CD8-positive, alpha-beta memory T cell (primary cell): ENCODE measurements at regions not wholly inside any gene's neighbourhood (a gene's known extent, or its start where the extent isn't known, plus 50 kb on each side); places are given as distances from the start of the nearest gene placed in this dataset.
"Not testable (repeated sequence)": the region's sequence is repeated elsewhere in the genome, so short reads cannot be mapped to it uniquely, and the experiment has no call there.

Experiments
- CTCF ChIA-PET: fragments of 350-600 bp; sonication (Branson Sonifier 250); formaldehyde crosslinking; loops from one replicate; lab custom pipeline; 2021; ENCODE audit warnings: antibody characterized with exemption; lab: Charles Lee
- POLR2A ChIA-PET: fragments of 350-600 bp; sonication (Branson Sonifier 250); formaldehyde crosslinking; loops from one replicate; lab custom pipeline; 2021; ENCODE audit warnings: antibody characterized with exemption; lab: Charles Lee
- DNase-seq, 5 donors: peaks; one replicate each; pipeline versions ENCODE4 v3.0.0 to v3.0.0-alpha.2; 2020 to 2022; ENCODE audit warnings: mixed read lengths in 1 of 5
- H3K27ac ChIP-seq: one replicate; pipeline ENCODE4 v1.7.0; 2013; ENCODE audit warnings: low read depth, mild to moderate bottlenecking, low read length, moderate library complexity
- H3K27me3 ChIP-seq: 2 replicates; pipeline ENCODE4 v1.7.0; 2013; ENCODE audit warnings: low read length, mild to moderate bottlenecking; ENCODE audit not compliant: insufficient read depth, poor library complexity, severe bottlenecking
- H3K36me3 ChIP-seq: 2 replicates; pipeline ENCODE4 v1.7.0; 2013; ENCODE audit warnings: mild to moderate bottlenecking, low read length, moderate library complexity; ENCODE audit not compliant: insufficient read depth
- H3K4me1 ChIP-seq: 2 replicates; pipeline ENCODE4 v1.7.0; 2013; ENCODE audit warnings: mild to moderate bottlenecking, low read length, moderate library complexity; ENCODE audit not compliant: insufficient read depth
- H3K4me3 ChIP-seq: 2 replicates; pipeline ENCODE4 v1.7.0; 2013; ENCODE audit warnings: mild to moderate bottlenecking, low read length
- H3K9me3 ChIP-seq: 2 replicates; pipeline ENCODE4 v1.7.0; 2013; ENCODE audit warnings: mild to moderate bottlenecking, low read length
- H3K27ac Mint-ChIP-seq, 8 donors: one replicate each; pipeline ENCODE4 v1.8.0; 2020 to 2021; ENCODE audit warnings: mixed read lengths in 8 of 8, mild to moderate bottlenecking in 6 of 8, inconsistent platforms in 3 of 8, moderate library complexity in 3 of 8
- H3K27me3 Mint-ChIP-seq, 2 donors: one replicate each; pipeline ENCODE4 v1.8.0; 2020 to 2021; ENCODE audit warnings: mixed read lengths in 2 of 2, mild to moderate bottlenecking in 1 of 2, moderate library complexity in 1 of 2
- H3K36me3 Mint-ChIP-seq, 3 donors: one replicate each; pipeline ENCODE4 v1.8.0; 2020 to 2021; ENCODE audit warnings: mixed read lengths in 3 of 3, inconsistent platforms in 1 of 3, mild to moderate bottlenecking in 1 of 3
- H3K4me1 Mint-ChIP-seq, 3 donors: one replicate each; pipeline ENCODE4 v1.8.0; 2020 to 2021; ENCODE audit warnings: mixed read lengths in 3 of 3, inconsistent platforms in 1 of 3, mild to moderate bottlenecking in 1 of 3
- H3K4me3 Mint-ChIP-seq, 7 donors: one replicate each; pipeline ENCODE4 v1.8.0; 2020 to 2021; ENCODE audit warnings: mixed read lengths in 7 of 7, mild to moderate bottlenecking in 6 of 7, moderate library complexity in 4 of 7, inconsistent platforms in 2 of 7
- H3K9me3 Mint-ChIP-seq, 5 donors: one replicate each; pipeline ENCODE4 v1.8.0; 2020 to 2022; ENCODE audit warnings: mixed read lengths in 5 of 5, mild to moderate bottlenecking in 3 of 5, moderate library complexity in 2 of 5, inconsistent platforms in 1 of 5

- Mint-ChIP-seq H3K36me3 (no peaks in the 10 kb centered on the region), H3K4me3 (no peak overlapping the region), H3K27me3 (no peaks in the 10 kb centered on the region), H3K9me3 (peaks cover 2 to 23% (median 3%) of the 10 kb centered on the region in 5 donors), H3K27ac (no peak overlapping the region), H3K4me1 (no peaks in the 10 kb centered on the region)
- no peaks in the 10 kb centered on the region for H3K9me3 ChIP-seq
- H3K36me3 ChIP-seq = no peaks in the 10 kb centered on the region
- no peak for DNase-seq
- H3K4me1 ChIP-seq = no peaks in the 10 kb centered on the region
- H3K4me3 ChIP-seq = no peak overlapping the region
- H3K27ac ChIP-seq = no peak overlapping the region
- H3K27me3 ChIP-seq = no peaks in the 10 kb centered on the region
- POLR2A ChIA-PET = no interaction called here
- CTCF ChIA-PET = no interaction called here
Measured at GRCh38 chr5:164234321-164234720, 728.9 kb downstream of the MAT2B start.

GRCh38 chr5:164235300-164235891 lies 730.0 kb downstream of the MAT2B start:
- no peaks in the 10 kb centered on the region for H3K27me3 Mint-ChIP-seq
- no peak overlapping the region for H3K4me3 Mint-ChIP-seq
- Histone ChIP-seq H3K4me3 (no peak overlapping the region), H3K27ac (no peak overlapping the region), H3K27me3 (no peaks in the 10 kb centered on the region), H3K9me3 (no peaks in the 10 kb centered on the region), H3K4me1 (no peaks in the 10 kb centered on the region), H3K36me3 (no peaks in the 10 kb centered on the region)
- no peaks in the 10 kb centered on the region for H3K36me3 Mint-ChIP-seq
- no peak for DNase-seq
- H3K4me1 Mint-ChIP-seq = no peaks in the 10 kb centered on the region
- no peak overlapping the region for H3K27ac Mint-ChIP-seq
- POLR2A ChIA-PET = no interaction called here
- CTCF ChIA-PET = no interaction called here
- H3K9me3 Mint-ChIP-seq = peaks cover 2 to 25% (median 4%) of the 10 kb centered on the region in 5 donors

DNA sequence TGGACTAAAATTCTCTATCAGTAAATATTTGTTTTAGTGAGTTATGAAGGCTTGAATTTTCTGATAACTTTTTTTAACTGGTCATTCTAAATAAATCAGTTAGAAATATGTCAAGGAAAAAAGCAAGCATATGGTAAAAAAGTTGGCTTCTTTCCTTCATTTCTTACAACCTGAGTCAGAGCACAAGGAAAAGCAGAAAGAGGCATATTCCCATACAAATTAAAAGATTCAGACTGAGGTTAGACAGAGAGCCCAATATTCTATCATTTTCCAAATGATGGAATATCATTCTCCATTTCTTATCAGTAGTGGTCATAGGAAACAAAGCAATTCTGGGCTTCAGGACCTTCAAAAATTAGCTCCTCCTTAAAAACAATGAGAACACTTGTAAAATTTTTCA lies 732.1 kb downstream of the MAT2B start:
- no peak overlapping the region for H3K4me3 ChIP-seq
- Mint-ChIP-seq H3K27ac (no peak overlapping the region), H3K4me1 (no peaks in the 10 kb centered on the region), H3K27me3 (no peaks in the 10 kb centered on the region), H3K4me3 (no peak overlapping the region), H3K36me3 (no peaks in the 10 kb centered on the region), H3K9me3 (peaks cover 0 to 34% (median 3%) of the 10 kb centered on the region in 5 donors)
- H3K27ac ChIP-seq = no peak overlapping the region
- no peaks in the 10 kb centered on the region for H3K4me1 ChIP-seq
- no peaks in the 10 kb centered on the region for H3K9me3 ChIP-seq
- ChIA-PET POLR2A (no interaction called here), CTCF (no interaction called here)
- no peak for DNase-seq
- no peaks in the 10 kb centered on the region for H3K36me3 ChIP-seq
- H3K27me3 ChIP-seq = no peaks in the 10 kb centered on the region

DNA sequence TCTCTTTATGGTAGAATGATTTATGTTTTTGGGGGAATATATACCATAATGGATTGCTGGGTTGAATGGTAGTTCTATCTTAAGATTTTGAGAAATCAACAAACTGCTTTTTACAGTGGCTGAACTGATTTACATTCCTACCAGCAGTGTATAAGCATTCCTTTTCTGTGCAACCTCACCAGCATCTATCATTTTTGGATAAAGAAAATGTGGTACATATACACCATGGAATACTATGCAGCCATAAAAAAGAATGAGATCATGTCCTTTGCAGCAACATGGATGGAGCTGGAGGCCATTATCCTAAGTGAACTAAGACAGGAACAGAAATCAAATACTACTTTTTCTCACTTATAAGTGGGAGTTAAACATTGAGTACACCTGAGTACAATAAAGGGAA lies 746.4 kb downstream of the MAT2B start:
- CTCF ChIA-PET, POLR2A ChIA-PET: not testable (repeated sequence)

GRCh38 chr5:164253764-164254163 lies 748.3 kb downstream of the MAT2B start:
- Histone ChIP-seq H3K27ac (no peak overlapping the region), H3K9me3 (no peaks in the 10 kb centered on the region), H3K27me3 (no peaks in the 10 kb centered on the region), H3K4me3 (no peak overlapping the region), H3K4me1 (no peaks in the 10 kb centered on the region), H3K36me3 (no peaks in the 10 kb centered on the region)
- H3K4me1 Mint-ChIP-seq = no peaks in the 10 kb centered on the region
- ChIA-PET POLR2A (no interaction called here), CTCF (no interaction called here)
- H3K27me3 Mint-ChIP-seq = peaks cover 0 to 2% of the 10 kb centered on the region in 2 donors
- H3K36me3 Mint-ChIP-seq = no peaks in the 10 kb centered on the region
- H3K9me3 Mint-ChIP-seq = peaks cover 0 to 34% (median 5%) of the 10 kb centered on the region in 5 donors
- H3K4me3 Mint-ChIP-seq = no peak overlapping the region
- H3K27ac Mint-ChIP-seq = no peak overlapping the region
- DNase-seq = no peak

More for the DNA sequence above, 746.4 kb downstream of the MAT2B start:
- not testable (repeated sequence) for H3K4me1 ChIP-seq, H3K9me3 ChIP-seq, DNase-seq, H3K4me3 ChIP-seq, H3K27ac Mint-ChIP-seq, H3K4me1 Mint-ChIP-seq, H3K27ac ChIP-seq, H3K27me3 ChIP-seq, H3K4me3 Mint-ChIP-seq, H3K27me3 Mint-ChIP-seq, H3K36me3 Mint-ChIP-seq, H3K36me3 ChIP-seq
- H3K9me3 Mint-ChIP-seq = peaks cover 0 to 36% (median 6%) of the 10 kb centered on the region in 5 donors

- H3K4me1 Mint-ChIP-seq = no peaks in the 10 kb centered on the region
- Histone ChIP-seq H3K27me3 (no peaks in the 10 kb centered on the region), H3K4me3 (no peak overlapping the region), H3K27ac (no peak overlapping the region), H3K4me1 (no peaks in the 10 kb centered on the region), H3K36me3 (no peaks in the 10 kb centered on the region), H3K9me3 (no peaks in the 10 kb centered on the region)
- H3K27ac Mint-ChIP-seq = no peak overlapping the region
- POLR2A ChIA-PET = no interaction called here
- H3K27me3 Mint-ChIP-seq = peaks cover 0 to 2% of the 10 kb centered on the region in 2 donors
- DNase-seq = no peak
- CTCF ChIA-PET = no interaction called here
- peaks cover 0 to 34% (median 3%) of the 10 kb centered on the region in 5 donors for H3K9me3 Mint-ChIP-seq
- H3K36me3 Mint-ChIP-seq = no peaks in the 10 kb centered on the region
- no peak overlapping the region for H3K4me3 Mint-ChIP-seq
Measured at GRCh38 chr5:164255598-164256213, 750.3 kb downstream of the MAT2B start.

GRCh38 chr5:164256351-164256750 lies 750.9 kb downstream of the MAT2B start:
- Histone ChIP-seq H3K9me3 (no peaks in the 10 kb centered on the region), H3K4me1 (no peaks in the 10 kb centered on the region), H3K36me3 (no peaks in the 10 kb centered on the region), H3K27me3 (no peaks in the 10 kb centered on the region), H3K27ac (no peak overlapping the region), H3K4me3 (no peak overlapping the region)
- H3K27ac Mint-ChIP-seq = no peak overlapping the region
- H3K4me1 Mint-ChIP-seq = no peaks in the 10 kb centered on the region
- no peak for DNase-seq
- no peaks in the 10 kb centered on the region for H3K36me3 Mint-ChIP-seq
- H3K4me3 Mint-ChIP-seq = no peak overlapping the region
- CTCF ChIA-PET = no interaction called here
- peaks cover 0 to 2% of the 10 kb centered on the region in 2 donors for H3K27me3 Mint-ChIP-seq
- POLR2A ChIA-PET = no interaction called here
- H3K9me3 Mint-ChIP-seq = peaks cover 0 to 34% (median 3%) of the 10 kb centered on the region in 5 donors

DNA sequence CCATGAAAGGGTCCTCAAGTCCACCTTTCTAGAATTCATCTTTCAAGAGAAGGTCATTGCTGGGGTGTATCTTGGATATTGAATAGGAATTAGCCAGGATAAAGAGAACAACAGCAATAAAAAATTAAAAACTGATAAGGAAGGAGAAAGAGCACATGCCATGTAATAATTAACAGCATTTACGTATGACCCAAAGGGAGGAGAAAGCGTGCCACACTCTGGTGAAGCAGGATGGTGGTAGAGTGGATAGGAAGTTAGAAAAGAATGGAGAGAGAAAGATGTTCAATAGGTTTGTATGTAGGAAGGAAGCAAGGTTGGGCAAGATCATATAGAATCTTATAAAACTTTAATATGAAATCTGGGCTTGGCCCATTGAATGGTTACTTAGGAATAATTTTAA lies 751.5 kb downstream of the MAT2B start:
- H3K9me3 ChIP-seq = no peaks in the 10 kb centered on the region
- DNase-seq = no peak
- no peaks in the 10 kb centered on the region for H3K27me3 Mint-ChIP-seq
- no peak overlapping the region for H3K27ac ChIP-seq
- peaks cover 0 to 30% (median 3%) of the 10 kb centered on the region in 5 donors for H3K9me3 Mint-ChIP-seq
- H3K36me3 Mint-ChIP-seq = no peaks in the 10 kb centered on the region
- no peak overlapping the region for H3K4me3 ChIP-seq
- POLR2A ChIA-PET = no interaction called here
- no peaks in the 10 kb centered on the region for H3K36me3 ChIP-seq
- H3K27ac Mint-ChIP-seq = no peak overlapping the region
- no peaks in the 10 kb centered on the region for H3K4me1 Mint-ChIP-seq
- H3K4me1 ChIP-seq = no peaks in the 10 kb centered on the region
- no peak overlapping the region for H3K4me3 Mint-ChIP-seq
- no peaks in the 10 kb centered on the region for H3K27me3 ChIP-seq
- CTCF ChIA-PET = no interaction called here
